Activated CD4-positive, CD25-positive, alpha-beta regulatory T cell treated with anti-CD3 and anti-CD28 coated beads, Interleukin-2, amount 50 U/mL, for 72 hours (primary cell): ENCODE measurements at regions not wholly inside any gene's neighbourhood (a gene's known extent, or its start where the extent isn't known, plus 50 kb on each side); places are given as distances from the start of the nearest gene placed in this dataset.
"Not testable (repeated sequence)": the region's sequence is repeated elsewhere in the genome, so short reads cannot be mapped to it uniquely, and the experiment has no call there.

Experiments used
- DNase-seq: peaks from one replicate; pipeline ENCODE4 v3.0.0; 2021

DNA sequence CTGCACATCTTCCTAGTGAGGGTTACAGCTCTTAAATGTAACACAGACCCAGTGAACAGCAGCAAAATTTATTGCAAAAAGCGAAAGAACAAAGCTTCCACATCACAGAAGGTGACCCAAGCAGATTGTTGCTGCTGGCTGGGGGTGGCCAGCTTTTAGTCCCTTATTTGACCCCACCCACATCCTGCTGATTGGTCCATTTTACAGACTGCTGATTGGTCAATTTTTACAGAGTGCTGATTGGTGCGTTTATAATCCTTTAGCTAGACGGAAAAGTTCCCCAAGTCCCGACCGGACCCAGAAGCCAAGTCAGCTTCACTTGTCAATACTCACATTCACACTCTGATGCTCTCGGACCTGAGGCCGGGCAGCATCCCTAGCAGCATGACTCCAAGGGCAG, 154.5 kb upstream of the ATP10A start:
- no peak for DNase-seq

GRCh38 chr15:26015516-26016075, 152.5 kb upstream of the ATP10A start:
- no peak for DNase-seq

DNA sequence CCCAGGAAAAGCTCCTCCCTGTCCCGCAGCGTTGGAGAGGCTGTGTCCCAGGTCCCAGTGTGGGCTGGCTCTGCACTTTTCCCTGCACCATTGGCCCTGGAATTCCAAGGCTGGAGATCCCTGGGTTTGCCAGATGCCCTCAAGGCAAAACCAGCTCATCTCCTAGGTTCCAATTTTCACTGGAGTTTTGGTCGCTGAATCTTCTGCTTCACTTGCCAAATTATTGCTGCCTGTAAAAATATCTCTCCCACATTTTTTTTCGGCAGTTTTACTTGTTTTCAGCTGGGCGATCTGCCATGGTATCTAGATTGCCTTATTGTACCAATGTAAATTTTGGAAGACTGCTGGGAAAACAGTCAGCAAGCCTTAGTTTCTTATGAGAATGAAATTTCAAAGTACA, 150.9 kb upstream of the ATP10A start:
- DNase-seq = no peak

GRCh38 chr15:26011916-26012315, 148.8 kb upstream of the ATP10A start:
- no peak for DNase-seq

DNA sequence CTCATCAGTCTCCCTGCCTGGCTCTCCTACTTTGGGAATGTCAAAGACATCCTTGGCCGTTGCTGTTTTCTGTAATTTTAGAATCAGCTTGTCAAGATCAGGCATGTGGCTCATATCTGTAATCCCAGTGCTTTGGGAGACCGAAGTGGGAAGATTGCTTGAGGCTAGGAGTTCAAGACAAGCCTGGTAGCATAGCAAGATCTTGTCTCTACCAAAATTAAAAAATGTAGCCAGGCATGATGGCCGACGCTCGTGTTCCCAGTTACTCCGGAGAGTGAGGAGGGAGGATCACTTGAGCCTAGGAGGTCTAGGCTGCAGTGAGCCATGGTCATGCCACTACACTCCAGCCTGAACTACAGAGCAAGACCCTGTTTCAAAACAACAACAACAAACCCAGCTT, 144.0 kb upstream of the ATP10A start:
- no peak for DNase-seq

DNA sequence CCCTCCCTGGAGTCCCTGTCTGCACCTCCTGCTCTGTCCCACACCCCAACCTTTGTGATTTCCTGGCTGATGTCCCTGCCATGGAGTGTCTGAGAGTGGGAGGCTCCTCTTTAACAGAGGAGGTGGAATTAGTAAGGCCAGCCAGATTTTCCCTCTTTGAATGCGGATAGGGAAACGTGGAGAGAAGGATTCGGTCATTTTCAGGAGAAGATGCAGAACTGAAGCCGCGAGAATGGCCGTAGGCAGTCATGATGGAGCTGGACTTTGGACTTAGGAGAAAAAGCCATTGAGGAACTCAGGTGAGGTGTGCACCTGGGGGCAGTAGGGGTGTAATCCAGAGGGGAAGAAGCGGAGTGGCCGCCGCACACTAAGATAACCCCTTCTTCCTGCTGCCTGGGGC, 138.1 kb upstream of the ATP10A start:
- DNase-seq = no peak

GRCh38 chr15:25993506-25993905, 130.4 kb upstream of the ATP10A start:
- no peak for DNase-seq

- no peak for DNase-seq
Measured at GRCh38 chr15:25990220-25990619, 127.1 kb upstream of the ATP10A start.

- DNase-seq = no peak
Measured at GRCh38 chr15:25989327-25989726, 126.2 kb upstream of the ATP10A start.

GRCh38 chr15:25988716-25989115, 125.6 kb upstream of the ATP10A start:
- not testable (repeated sequence) for DNase-seq

GRCh38 chr15:25987638-25988037, 124.5 kb upstream of the ATP10A start:
- no peak for DNase-seq

DNA sequence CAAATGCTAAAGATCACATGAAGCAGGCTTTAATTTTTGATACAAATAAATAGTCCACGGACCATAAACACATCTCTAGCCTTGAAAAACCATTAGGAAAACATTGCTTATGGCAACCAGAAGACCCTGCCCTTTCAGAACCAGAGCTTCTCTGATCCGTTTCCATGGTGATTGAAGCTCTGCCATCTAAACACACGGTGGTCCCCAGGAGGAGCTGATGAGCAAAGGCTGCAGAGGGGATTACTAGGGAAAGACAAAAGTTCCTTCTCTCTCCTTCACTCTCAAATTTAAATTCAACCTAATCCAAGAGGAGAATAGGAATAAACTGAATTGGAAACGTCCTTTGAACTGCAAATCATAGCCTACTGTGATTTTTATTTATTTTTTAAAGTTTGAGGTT, 122.0 kb upstream of the ATP10A start:
- no peak for DNase-seq

GRCh38 chr15:25982736-25983135, 119.6 kb upstream of the ATP10A start:
- no peak for DNase-seq

DNA sequence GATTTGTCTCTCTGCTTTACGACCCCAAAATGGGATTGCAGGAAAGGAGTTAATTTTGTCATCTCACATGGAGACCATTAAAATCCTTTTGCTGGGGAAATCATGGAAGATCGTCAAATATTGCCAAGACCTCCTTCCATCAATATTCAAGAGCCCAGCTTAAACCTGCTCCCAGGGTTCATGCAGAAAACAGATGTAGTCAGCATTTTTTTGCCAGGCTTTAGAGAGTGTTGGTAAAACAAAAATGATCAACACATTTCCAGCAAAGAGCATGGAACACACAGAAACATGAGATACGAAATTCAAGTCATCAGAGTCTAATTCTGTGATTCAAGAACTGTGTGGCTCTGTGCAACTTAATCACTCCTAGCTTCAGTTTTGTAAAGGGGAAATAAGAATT, 118.0 kb upstream of the ATP10A start:
- no peak for DNase-seq

DNA sequence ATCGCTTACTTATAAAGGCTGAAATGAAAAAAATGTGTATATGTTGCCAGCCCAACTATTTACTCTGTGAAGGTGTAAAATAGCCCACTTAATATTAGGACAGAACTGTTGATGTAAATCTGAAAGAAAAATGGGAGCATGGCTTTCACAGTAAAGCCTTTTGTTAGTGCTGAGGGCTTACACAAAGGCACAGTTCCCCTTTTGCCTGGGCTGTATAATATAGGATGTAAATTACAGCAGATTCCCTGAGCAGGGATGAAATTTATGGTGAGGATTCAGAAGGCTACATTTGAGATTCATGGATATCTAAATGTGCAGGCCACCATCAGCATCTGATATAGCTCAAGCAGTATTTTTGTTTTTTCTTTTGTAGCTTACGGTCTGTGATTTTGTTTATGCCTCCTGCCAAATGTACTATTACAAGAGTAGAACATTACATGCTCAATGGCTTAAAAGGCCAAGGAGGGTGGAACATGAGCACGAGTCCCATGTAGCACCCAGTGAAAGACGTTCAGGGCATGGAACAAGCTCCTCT, 109.1 kb upstream of the ATP10A start:
- no peak for DNase-seq

DNA sequence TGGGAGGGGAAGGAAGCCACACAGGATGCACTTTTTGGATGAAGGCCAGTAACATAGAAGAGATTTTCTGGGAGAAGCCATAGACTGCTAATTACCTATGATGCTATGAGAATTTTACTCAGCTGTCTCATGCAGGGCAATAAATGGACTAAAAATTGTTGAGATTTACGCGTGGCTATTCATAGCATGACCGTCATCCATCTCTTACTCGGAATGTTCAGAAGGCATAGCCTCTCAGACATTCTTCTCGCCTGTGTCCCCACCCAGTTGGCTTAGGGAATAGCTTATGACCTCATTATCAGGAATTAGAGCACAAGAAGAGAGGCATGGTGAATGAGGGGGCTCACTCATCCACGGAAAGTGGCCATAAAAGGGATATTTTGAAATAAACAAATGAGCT, 107.9 kb upstream of the ATP10A start:
- no peak for DNase-seq

DNA sequence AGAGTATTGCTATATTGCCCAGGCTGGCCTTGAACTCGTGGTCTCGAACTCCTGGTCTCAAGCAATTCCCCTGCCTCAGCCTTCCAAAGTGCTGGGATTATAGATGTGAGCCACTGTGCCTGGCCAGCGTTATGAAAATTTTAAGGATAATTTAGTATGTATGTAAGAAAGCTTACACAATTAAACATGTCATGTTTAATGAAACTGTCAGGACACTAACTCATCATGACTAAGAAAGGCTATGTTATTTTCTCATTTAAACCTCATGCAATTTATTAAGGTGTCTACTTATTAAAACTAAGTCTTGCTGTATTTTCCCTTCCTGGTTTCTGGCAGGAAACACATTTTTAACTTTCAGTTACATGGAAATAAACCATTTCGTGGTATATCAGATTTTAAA, 106.8 kb upstream of the ATP10A start:
- no peak for DNase-seq

GRCh38 chr15:25967116-25967515, 104.0 kb upstream of the ATP10A start:
- DNase-seq = no peak

DNA sequence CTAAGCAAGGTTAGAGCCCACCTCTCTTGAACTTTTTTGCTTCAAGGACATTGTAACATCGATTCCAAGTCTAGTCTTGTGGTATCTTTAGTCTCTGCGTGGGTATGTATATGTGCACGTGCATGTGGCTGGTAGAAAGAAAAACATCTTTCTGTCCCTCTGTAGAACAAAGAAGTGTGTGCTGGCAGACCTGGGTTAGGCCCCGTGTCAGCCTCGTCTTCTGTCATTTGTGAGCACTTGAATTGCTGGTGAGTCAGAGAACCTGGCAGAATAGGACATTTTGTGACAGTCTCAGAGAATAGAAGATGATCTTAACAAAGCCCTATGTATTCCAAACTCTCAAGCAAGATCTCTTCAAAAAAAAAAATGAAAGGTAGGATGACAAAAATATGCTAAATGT, 102.2 kb upstream of the ATP10A start:
- DNase-seq = no peak

DNA sequence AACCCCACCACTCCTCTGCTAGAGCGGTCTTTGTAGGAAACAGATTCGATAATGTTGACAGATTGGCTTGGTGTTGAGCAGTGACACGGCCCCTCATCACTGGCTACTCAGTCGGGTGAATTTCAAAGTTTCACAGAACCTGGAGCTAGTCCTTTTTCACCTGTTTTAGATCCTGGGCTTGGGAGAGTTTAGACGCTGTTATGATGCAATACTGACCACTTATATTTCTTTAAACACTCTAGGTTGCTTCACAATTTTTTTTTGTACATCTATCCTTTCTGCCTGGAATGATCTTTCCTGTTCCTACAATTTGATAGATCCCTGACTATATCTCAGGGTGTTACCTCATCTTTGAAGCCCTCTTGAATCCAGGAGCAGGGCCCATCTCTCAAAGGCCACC, 97.1 kb upstream of the ATP10A start:
- no peak for DNase-seq

DNA sequence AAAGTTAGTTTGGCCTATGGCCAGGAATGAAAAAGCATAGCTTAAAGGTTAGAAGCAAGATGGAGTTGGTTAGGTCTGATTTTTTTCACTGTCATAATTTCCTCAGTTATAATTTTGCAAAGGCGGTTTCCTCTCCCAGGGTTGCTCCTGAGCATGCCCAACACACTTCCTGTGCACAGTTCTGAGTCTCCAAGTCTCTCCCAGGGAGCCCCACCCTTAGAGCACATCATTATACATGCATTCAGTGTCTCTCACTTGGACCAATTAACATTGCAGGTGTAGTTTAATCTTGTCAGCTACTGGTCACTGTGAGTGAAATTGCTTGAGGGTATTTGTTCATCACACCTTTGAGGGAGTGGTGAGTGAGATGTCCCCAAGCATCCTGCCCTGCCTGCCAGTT, 96.0 kb upstream of the ATP10A start:
- DNase-seq = no peak

GRCh38 chr15:25955628-25956027, 92.5 kb upstream of the ATP10A start:
- no peak for DNase-seq

- DNase-seq = no peak
Measured at GRCh38 chr15:25954398-25954797, 91.3 kb upstream of the ATP10A start.

DNA sequence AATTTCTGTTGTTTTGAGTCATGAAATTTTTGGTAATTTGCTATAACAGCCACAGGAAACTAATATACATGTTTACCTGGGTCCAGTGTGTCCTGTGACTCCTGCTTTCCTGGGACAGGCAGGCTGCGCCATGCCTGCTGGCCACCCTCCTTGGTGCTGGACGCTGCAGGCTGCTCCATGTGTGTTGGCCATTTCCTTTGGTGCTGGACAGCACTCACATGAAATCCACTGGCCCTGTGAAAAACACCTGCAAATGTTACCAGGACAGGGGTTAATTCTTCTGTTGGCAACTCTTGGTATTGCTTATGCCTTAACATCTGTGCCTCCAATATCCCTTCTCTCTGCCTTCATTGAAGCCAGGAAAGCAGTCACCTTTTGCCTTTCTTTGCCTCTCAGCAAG, 86.9 kb upstream of the ATP10A start:
- DNase-seq = no peak
